ENCODE measurements at regions not wholly inside any gene's neighbourhood (a gene's known extent, or its start where the extent isn't known, plus 50 kb on each side); places are given as distances from the start of the nearest gene placed in this dataset.
"Not testable (repeated sequence)": the region's sequence is repeated elsewhere in the genome, so short reads cannot be mapped to it uniquely, and the experiment has no call there.

DNA sequence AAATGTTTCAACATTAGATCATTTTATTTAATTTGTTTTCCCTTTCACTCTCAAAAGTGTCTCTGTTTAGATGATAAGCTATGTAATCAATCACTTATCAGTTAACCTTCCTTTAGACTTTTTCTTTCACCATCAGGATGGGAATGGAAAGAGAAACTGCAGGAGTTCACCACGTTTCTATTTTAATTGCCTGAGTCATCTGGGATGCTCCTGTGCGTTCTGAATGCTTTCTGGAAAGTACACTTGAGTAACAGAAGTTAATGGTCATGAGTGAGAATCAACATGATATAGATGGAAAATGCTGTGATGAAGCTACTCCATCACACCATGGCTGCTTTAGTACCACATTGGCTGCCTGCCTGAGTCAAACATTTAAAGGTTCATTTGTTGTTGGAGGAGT is 783.3 kb upstream of the CDH9 start:
- peak; percentile 5 for DNase-seq

GRCh38 chr5:27818888-27819287 is 780.5 kb upstream of the CDH9 start:
- DNase-seq = no peak

- no peak for DNase-seq
Measured at GRCh38 chr5:27814983-27815382, 776.6 kb upstream of the CDH9 start.

DNA sequence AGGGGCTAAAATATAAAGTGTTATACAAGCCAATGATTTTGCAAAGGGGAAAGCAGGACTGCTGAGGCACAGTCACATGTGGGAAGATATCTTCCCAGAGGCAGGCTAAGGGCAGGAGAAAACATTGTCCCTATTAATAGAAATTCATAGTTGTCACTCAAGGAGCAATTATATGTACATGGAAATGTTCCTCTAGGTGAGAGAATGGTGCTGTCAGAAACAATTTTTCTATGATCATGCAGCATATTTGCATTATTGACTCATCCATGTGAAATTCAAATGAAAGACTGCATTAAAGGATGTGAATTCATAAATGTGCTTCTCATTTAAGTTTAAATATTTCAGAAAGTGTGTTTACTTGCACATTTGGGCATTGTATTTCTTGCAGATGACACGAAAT is 775.9 kb upstream of the CDH9 start:
- DNase-seq = peak; percentile 4

DNA sequence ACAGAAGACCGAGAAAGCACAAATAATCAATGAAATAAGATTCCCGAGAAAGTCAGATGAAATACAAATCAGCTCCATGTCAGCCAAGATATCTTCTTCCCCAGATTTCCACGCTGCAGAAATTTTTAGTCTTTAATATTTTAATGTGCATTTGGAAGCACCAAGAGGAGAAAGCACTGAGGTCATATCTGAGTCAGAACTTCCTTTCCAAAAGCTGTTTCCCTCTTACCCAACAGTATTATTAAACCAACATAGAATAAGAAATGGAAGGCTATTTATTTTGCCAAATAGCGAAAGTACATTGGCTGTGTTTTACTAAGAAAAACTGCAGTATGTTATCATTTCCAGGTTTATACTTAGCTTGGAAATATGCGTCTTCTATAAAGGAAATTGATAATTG is 772.1 kb upstream of the CDH9 start:
- peak; percentile 8 for DNase-seq

DNA sequence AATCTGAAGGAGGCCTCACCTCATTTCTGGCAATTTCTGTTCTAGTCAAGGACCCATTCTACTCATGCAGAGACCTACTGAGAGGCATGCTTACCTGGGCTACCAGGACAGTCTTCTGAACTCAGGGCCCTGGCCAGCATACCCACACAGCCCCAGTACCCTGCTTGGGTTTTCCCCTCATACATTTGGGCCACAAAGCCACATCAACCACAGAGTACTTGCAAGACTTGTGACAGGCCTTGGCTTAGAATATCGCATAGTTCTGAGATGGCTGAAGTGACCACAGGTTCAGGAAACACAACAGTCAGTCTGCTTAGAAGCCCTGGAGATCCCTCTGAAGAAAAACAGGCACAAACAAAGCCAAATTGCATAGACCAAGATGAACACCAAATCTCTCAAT is 758.8 kb upstream of the CDH9 start:
- no peak for DNase-seq

DNA sequence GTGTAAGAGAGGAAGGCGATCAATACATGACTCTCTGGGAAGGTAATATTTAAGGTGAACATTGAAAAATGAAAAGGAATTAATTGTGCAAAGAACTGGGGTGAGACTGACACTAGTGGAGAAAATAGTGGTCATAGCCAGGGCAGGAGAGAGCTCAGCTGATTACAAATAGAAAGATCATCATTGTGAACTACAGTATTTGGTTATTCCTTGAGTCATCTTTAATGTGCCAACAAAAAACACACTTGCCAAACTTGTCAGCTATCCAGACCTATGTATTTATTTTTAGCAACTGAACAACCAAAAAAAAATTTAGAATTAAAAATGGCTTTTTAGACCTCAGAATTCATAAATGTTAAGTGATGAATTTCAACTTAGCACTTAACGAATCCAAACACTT is 749.8 kb upstream of the CDH9 start:
- DNase-seq = peak; percentile 3

DNA sequence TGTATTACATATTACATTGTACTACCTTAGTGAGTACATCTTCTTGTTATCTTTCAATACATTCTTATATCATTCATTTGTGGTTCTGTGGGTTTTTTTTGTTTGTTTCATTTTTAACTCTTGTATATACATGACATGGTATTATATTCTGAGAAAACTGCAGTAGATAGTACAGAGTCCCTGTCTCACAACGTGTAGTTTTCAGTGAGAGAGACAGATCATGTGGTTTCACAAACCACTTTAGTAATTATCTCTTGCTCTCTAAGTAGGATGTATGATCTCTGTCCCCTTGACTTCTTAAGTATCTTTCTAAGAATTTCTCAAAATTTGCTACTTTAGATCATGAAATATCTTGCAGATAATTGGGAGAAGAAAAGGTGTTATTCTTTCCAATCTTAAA is 745.9 kb upstream of the CDH9 start:
- DNase-seq = no peak

DNA sequence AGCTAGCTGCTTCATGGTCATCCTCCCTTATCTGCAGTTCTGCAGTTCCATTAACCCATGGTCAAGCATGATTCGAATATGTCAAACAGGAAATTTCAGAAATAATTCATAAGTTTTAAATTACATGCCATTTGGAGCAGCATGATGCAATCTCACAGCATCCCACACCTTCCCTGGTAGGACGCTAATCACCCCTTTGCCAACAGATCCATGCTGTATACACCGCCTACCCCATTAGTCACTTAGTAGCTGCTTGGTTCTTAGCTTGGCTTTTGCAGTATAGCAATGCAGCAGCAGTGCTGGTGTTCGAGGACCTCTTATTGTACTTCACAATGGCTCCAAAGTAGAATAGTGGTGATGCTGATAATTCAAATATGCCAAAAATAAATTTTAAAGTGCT is 739.7 kb upstream of the CDH9 start:
- DNase-seq = no peak

DNA sequence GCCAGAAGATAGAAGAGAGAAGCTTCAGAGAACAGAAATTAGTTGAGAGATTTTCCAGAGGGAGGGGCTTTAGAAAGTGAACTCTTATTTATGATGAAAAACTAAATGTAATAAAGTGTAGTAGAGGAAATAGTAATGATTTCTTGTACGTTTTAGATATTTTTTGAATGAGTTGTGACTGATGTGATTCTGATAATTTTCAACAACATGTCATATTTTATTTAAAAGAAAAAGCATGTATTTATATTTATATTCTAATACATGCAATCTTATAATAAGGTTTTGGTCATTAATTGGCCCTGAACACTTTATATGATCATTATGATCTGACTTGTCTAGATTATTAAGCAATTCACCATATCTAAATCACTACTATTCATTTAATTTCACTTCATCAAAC is 735.2 kb upstream of the CDH9 start:
- DNase-seq = no peak

- no peak for DNase-seq
Measured at GRCh38 chr5:27773166-27773565, 734.8 kb upstream of the CDH9 start.

DNA sequence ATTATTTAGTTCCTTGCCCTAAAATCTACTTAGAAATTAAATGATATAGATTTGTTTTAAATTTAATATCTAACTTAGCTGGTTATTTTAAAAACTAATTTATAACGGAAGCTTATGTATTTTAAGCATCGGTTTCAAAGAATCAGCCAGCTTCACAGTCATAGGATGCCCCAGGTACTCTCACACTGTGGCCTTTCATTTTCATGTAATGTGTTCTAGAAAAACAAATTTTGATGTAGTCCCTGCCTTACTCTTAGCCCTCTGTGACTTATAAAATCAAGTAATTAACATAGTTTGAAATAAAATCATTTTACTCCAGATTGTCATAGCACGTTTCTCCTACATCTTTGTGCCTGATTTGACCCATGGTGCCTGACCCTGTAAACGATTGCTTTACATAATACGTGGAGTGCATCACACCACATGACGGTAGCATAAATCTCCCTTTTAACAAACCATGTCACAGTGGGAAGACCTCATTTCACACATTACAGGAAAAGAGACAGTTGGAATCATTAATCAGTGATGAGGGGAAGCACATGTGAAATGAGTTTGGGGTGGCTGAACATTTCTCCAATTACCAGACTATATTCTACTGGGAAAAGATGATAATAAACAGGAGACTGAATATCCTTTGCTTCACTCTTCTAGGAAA is 731.5 kb upstream of the CDH9 start:
- no peak for DNase-seq

GRCh38 chr5:27748847-27749246 is 710.5 kb upstream of the CDH9 start:
- peak; percentile 1 for DNase-seq

- DNase-seq = not testable (repeated sequence)
Measured at GRCh38 chr5:27743383-27743979, 705.1 kb upstream of the CDH9 start.

DNA sequence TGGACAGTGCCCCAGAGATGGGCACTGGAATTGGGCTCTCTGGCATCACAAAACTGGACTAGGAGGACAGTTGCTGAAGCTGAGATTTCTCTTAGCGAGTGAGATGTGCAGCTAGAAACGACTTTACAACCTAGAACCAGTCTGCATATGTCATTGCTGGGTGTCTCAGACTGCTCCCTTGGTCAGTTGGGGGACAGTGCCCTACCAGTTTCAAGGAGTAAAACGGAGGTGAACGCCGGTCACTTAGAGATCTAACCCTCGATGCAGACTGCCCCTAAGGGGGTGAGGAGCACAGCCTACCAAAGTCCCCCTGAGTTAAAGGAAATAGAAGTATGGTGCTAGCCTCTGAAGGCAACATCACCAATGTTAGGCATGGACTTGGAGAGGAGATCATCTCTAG is 704.4 kb upstream of the CDH9 start:
- no peak for DNase-seq

- DNase-seq = no peak
Measured at GRCh38 chr5:27734838-27735237, 696.5 kb upstream of the CDH9 start.

DNA sequence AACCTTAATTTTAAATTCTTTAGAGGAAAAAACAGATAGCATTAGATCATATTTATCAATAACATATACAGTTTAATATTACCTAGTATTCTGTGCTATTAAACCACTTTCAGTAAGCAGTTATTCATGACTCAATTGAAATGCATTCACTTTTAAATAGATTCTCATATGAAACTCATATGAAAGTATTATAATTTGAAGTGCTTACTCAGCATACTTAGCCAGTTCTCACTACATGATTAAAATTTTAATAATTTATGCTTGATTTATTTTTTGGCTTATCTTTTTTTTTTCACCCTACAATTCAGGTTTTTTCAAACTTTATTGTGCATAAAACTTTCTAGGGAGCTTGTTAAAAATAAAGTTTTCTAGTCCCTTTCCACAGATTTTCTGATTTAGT is 694.9 kb upstream of the CDH9 start:
- no peak for DNase-seq

- DNase-seq = no peak
Measured at GRCh38 chr5:27727254-27727653, 688.9 kb upstream of the CDH9 start.

GRCh38 chr5:27722337-27722736 is 684.0 kb upstream of the CDH9 start:
- DNase-seq = no peak

- DNase-seq = peak; percentile 36
Measured at GRCh38 chr5:27708534-27708933, 670.1 kb upstream of the CDH9 start.

DNA sequence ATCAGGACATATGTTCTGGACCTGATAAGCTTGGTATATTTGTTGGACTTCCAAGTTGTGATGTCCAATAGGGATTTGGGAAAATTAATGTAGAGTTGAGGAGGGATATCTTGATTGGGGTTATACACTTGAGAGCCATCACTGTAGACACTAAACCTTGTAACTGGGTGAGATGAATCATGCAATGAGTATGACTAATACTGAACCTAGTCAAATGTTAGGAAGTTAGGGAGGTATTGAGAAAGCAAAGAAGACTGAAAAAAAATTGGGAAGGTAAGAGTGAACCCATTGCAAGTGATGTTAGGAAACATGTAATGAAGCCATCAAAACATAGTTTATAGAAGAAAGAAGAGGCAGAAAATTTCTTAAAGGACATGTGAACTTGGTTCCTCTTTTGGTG is 668.4 kb upstream of the CDH9 start:
- DNase-seq = peak; percentile 44

GRCh38 chr5:27705661-27706060 is 667.3 kb upstream of the CDH9 start:
- DNase-seq = no peak

GRCh38 chr5:27701931-27702903 is 663.8 kb upstream of the CDH9 start:
- DNase-seq = peak; percentile 76

DNA sequence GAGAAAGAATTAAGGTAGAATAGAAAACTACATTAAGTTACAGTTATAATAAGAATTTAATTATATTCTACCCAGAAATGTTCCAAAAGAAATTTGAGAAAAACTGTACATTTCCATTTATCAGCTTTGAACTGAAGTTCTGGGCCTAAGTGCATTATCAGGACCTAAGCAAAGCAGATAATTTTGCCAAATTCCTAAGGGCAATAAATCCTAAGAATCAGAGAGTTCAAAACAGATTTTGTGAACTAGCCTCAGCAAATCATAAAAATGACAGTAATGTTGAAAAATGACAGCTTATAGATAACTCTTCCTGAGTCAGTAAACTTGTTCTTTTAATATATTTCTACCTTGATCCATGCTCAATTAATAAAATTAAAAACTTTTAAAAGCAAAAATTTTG is 662.1 kb upstream of the CDH9 start:
- no peak for DNase-seq

Measured in fibroblast of upper back skin (primary cell).